Fibroblast of lung (primary cell): ENCODE measurements at regions not wholly inside any gene's neighbourhood (a gene's known extent, or its start where the extent isn't known, plus 50 kb on each side); places are given as distances from the start of the nearest gene placed in this dataset.

Experiments
- DNase-seq, 2 donors: peaks; one replicate each; pipeline versions ENCODE4 v3.0.0 to v3.0.0-alpha.2; 2010; ENCODE audit warnings: low read depth in 2 of 2
- H2AFZ ChIP-seq: 2 replicates; pipeline ENCODE4 v1.5.1; 2012; ENCODE audit warnings: low read length, control low read depth, inconsistent platforms
- H3K27ac ChIP-seq: 2 replicates; pipeline ENCODE4 v1.5.1; 2011; ENCODE audit warnings: low read length, control low read depth; ENCODE audit not compliant: insufficient read depth
- H3K27me3 ChIP-seq: 2 replicates; pipeline ENCODE4 v1.5.1; 2011; ENCODE audit warnings: mild to moderate bottlenecking, low read length; ENCODE audit not compliant: control insufficient read depth, insufficient read depth
- H3K36me3 ChIP-seq: 2 replicates; pipeline ENCODE4 v1.5.1; 2011; ENCODE audit warnings: low read length; ENCODE audit not compliant: control insufficient read depth, insufficient read depth
- H3K4me1 ChIP-seq: 2 replicates; pipeline ENCODE4 v1.5.1; 2011; ENCODE audit warnings: low read length; ENCODE audit not compliant: control insufficient read depth, insufficient read depth; ENCODE audit errors: extremely low read depth
- H3K4me2 ChIP-seq: 2 replicates; pipeline ENCODE4 v1.5.1; 2011; ENCODE audit warnings: low read length, control low read depth; ENCODE audit not compliant: insufficient read depth; ENCODE audit errors: extremely low read depth
- H3K4me3 ChIP-seq, 4 experiments: fragments of 200-600 bp in 1 of 4; sonication (generic) in 1 of 4; replicated peaks in 1 of 4; 2 replicates each; pipeline ENCODE4 v1.5.1; 2011 to 2016; ENCODE audit warnings: low read length in 4 of 4, low read depth in 3 of 4, mild to moderate bottlenecking in 3 of 4, control low read depth in 2 of 4, inconsistent platforms in 1 of 4, mixed read lengths in 1 of 4; ENCODE audit not compliant: insufficient read depth in 1 of 4; ENCODE audit errors: control extremely low read depth in 1 of 4
- H3K79me2 ChIP-seq: 2 replicates; pipeline ENCODE4 v1.5.1; 2012; ENCODE audit warnings: mild to moderate bottlenecking, low read length, inconsistent platforms; ENCODE audit not compliant: control insufficient read depth, insufficient read depth
- H3K9ac ChIP-seq: 2 replicates; pipeline ENCODE4 v1.5.1; 2011; ENCODE audit warnings: mild to moderate bottlenecking, low read length, control low read depth; ENCODE audit not compliant: insufficient read depth
- H3K9me3 ChIP-seq: 2 replicates; pipeline ENCODE4 v1.5.1; 2012; ENCODE audit warnings: low read depth, low read length; ENCODE audit not compliant: control insufficient read depth, insufficient read depth
- H4K20me1 ChIP-seq: 2 replicates; pipeline ENCODE4 v1.5.1; 2011; ENCODE audit warnings: low read length; ENCODE audit not compliant: control insufficient read depth, insufficient read depth; ENCODE audit errors: extremely low read depth
- EZH2 ChIP-seq: IDR thresholded peaks from 2 replicates; pipeline ENCODE4 v1.5.1; 2012; ENCODE audit warnings: low read length, control low read depth, mild to moderate bottlenecking; ENCODE audit errors: missing control alignments
- TF ChIP-seq, protein P1 (sequence below), 2 donors: IDR thresholded peaks in 1 of 2; conservative IDR thresholded peaks in 1 of 2; 1 replicate in 1 of 2; 2 replicates in 1 of 2; pipeline ENCODE4 v1.5.1; 2011 to 2012; ENCODE audit warnings: low read length in 2 of 2, control low read depth in 1 of 2, inconsistent platforms in 1 of 2, low read depth in 1 of 2, mild to moderate bottlenecking in 1 of 2

DNA sequence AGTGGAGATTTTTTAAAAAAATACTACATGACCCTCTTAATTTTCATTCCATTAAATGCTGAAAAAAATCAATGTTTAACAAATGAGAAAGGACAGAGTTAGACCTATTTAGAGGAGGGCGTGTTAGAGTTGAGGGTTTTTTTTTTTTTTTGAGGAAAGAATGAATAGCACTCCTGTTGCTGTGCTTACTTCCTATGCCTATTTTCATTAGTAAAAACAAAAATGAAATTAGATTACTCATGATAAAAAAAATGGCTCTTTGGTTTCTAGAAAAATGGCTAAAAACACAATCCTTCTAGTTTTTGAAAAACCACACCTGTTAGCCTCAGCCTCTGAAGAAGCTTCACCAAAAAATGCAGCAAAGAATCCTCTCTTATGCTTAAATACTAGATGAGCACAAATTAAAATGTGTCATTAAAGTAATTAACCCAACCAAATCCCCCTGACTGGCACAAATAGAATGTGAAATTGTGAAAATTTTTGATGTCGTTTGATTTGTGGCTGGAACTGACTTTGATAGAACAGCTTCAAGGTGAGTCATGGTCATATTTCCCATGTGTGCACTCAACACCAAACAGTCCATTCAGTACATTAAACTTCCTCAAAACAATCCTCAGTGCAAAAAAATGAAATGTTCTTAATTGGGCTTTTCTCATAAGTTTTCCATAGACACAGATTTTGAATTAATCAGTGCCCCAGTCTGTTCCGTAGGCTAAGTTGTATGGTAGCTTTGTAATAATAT, 98.0 kb downstream of the MACIR start:
- no peaks in the 10 kb centered on the region for H4K20me1 ChIP-seq
- no peak for DNase-seq
- no peak overlapping the region for H3K4me2 ChIP-seq
- peaks cover 2% of the 10 kb centered on the region for H3K4me1 ChIP-seq
- H3K27ac ChIP-seq = no peak overlapping the region
- H3K4me3 ChIP-seq = no peak overlapping the region
- H3K79me2 ChIP-seq = no peaks in the 10 kb centered on the region
- no peaks in the 10 kb centered on the region for H3K27me3 ChIP-seq
- H3K36me3 ChIP-seq = no peaks in the 10 kb centered on the region
- no peaks in the 10 kb centered on the region for H3K9me3 ChIP-seq
- no peak overlapping the region for H3K9ac ChIP-seq
- TF ChIP-seq, protein P1, sequence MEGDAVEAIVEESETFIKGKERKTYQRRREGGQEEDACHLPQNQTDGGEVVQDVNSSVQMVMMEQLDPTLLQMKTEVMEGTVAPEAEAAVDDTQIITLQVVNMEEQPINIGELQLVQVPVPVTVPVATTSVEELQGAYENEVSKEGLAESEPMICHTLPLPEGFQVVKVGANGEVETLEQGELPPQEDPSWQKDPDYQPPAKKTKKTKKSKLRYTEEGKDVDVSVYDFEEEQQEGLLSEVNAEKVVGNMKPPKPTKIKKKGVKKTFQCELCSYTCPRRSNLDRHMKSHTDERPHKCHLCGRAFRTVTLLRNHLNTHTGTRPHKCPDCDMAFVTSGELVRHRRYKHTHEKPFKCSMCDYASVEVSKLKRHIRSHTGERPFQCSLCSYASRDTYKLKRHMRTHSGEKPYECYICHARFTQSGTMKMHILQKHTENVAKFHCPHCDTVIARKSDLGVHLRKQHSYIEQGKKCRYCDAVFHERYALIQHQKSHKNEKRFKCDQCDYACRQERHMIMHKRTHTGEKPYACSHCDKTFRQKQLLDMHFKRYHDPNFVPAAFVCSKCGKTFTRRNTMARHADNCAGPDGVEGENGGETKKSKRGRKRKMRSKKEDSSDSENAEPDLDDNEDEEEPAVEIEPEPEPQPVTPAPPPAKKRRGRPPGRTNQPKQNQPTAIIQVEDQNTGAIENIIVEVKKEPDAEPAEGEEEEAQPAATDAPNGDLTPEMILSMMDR (conservative IDR thresholded peaks at IDR 0.05 in 1 of 2, IDR thresholded peaks at IDR 0.05 in 1 of 2; ENCODE audit: low read depth in 1 of 2, low read length in 2 of 2) = no peak
- no peak for TF ChIP-seq EZH2
- no peak overlapping the region for H2AFZ ChIP-seq

DNA sequence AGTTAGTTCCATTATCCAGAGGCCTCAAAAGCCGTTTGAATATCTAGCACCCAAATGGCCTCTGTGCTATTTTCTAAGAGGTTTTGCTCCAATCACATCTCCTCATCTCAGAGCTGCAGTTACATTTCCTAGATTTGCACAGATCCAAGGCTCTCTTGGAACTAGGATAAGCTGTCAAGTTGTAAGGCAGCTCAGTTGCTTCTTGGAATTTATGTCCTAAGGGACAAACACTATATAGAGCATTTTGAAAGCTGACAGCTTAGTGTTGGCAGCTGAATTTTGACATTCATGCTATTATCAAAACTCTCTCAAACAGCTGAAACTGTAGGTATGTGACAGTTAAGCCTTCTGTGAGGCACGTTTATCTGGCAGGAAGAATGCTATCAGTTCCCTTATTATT, 97.0 kb downstream of the MACIR start:
- H3K27ac ChIP-seq = no peak overlapping the region
- no peaks in the 10 kb centered on the region for H3K9me3 ChIP-seq
- TF ChIP-seq, protein P1 (conservative IDR thresholded peaks at IDR 0.05 in 1 of 2, IDR thresholded peaks at IDR 0.05 in 1 of 2; ENCODE audit: low read depth in 1 of 2, low read length in 2 of 2) = no peak
- TF ChIP-seq EZH2 = no peak
- no peaks in the 10 kb centered on the region for H3K27me3 ChIP-seq
- H3K4me1 ChIP-seq = peaks cover 2% of the 10 kb centered on the region
- no peak overlapping the region for H3K4me3 ChIP-seq
- no peak for DNase-seq
- H2AFZ ChIP-seq = no peak overlapping the region
- no peak overlapping the region for H3K4me2 ChIP-seq
- no peaks in the 10 kb centered on the region for H3K79me2 ChIP-seq
- H3K36me3 ChIP-seq = no peaks in the 10 kb centered on the region
- H3K9ac ChIP-seq = no peak overlapping the region
- H4K20me1 ChIP-seq = no peaks in the 10 kb centered on the region

DNA sequence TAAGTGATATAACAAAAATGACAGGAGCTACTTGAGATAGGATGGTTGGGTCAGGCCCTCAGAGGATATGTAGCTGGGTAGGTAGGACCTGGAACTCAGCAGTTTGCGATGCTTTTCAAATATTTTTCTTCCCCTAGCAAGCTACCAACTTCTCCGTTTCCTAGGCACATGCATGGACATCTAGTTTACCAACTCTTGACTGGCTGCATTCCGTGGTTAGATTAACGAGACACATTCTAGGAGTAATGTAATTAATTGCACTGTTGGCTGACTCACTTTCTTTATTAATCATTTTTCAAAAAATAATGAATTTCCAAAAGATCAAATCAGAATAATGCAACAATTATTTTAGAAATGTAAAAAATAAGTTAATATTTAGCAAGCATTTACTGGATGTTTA, 95.9 kb downstream of the MACIR start:
- H3K36me3 ChIP-seq = no peaks in the 10 kb centered on the region
- H4K20me1 ChIP-seq = no peaks in the 10 kb centered on the region
- H3K4me3 ChIP-seq = no peak overlapping the region
- no peaks in the 10 kb centered on the region for H3K27me3 ChIP-seq
- no peak overlapping the region for H2AFZ ChIP-seq
- no peak overlapping the region for H3K4me2 ChIP-seq
- H3K9ac ChIP-seq = no peak overlapping the region
- no peak for TF ChIP-seq EZH2
- TF ChIP-seq, protein P1 (conservative IDR thresholded peaks at IDR 0.05 in 1 of 2, IDR thresholded peaks at IDR 0.05 in 1 of 2; ENCODE audit: low read depth in 1 of 2, low read length in 2 of 2) = no peak
- H3K9me3 ChIP-seq = no peaks in the 10 kb centered on the region
- DNase-seq = no peak
- no peaks in the 10 kb centered on the region for H3K79me2 ChIP-seq
- H3K4me1 ChIP-seq = peaks cover 2% of the 10 kb centered on the region
- H3K27ac ChIP-seq = no peak overlapping the region
